SH-SY5Y (cell line): ENCODE measurements at regions not wholly inside any gene's neighbourhood (a gene's known extent, or its start where the extent isn't known, plus 50 kb on each side); places are given as distances from the start of the nearest gene placed in this dataset.

ENCODE experiments used
- GATA2 ChIP-seq: IDR thresholded peaks from 2 replicates; pipeline ENCODE4 v1.6.1; 2011; ENCODE audit warnings: mild to moderate bottlenecking, low read depth, low read length
- GATA3 ChIP-seq: IDR thresholded peaks from 2 replicates; pipeline ENCODE4 v1.6.1; 2011; ENCODE audit warnings: low read depth, mild to moderate bottlenecking, low read length, moderate library complexity

DNA sequence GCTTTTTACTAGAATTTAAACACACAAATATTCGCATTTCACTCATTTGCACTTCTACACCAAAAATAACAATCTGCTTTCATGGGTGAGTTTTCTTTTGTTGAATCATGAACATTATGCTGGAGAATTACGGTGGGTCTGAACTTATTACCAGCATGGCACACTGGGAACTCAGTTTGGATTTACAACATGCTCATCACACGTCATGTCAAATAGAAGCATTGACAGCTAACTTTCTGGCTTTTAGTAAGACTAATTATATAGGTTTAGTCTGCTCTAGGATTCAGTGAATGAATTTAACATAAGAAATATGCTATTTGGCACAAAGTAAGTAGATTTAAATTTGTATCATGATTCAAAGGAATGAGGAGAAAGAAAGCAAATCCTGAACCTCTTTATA lies 290.4 kb downstream of the TMEM167A start:
- TF ChIP-seq GATA3 (no peak), GATA2 (no peak)

- TF ChIP-seq GATA2: no peak
- TF ChIP-seq GATA3: no peak
Measured at GRCh38 chr5:82785882-82786509, 291.2 kb downstream of the TMEM167A start.

DNA sequence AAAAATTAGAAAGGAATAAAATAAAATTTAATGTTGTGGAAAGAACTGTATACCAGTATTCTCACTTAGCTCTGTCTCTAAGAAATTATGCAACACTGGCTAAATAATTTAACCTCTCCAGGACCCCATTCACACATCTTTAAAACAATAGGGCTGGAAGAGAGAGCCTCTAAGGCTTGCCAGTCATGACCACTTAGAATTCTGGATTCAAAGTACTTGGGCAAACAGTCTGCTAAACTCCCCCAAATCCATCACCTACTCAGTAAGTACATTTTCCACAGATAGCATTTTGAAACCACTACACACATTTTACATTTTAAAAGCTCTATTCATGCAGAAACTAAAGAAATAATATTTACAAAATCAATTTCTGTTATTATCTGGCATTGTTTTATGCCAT lies 291.7 kb downstream of the TMEM167A start:
- TF ChIP-seq GATA2 (no peak), GATA3 (no peak)

DNA sequence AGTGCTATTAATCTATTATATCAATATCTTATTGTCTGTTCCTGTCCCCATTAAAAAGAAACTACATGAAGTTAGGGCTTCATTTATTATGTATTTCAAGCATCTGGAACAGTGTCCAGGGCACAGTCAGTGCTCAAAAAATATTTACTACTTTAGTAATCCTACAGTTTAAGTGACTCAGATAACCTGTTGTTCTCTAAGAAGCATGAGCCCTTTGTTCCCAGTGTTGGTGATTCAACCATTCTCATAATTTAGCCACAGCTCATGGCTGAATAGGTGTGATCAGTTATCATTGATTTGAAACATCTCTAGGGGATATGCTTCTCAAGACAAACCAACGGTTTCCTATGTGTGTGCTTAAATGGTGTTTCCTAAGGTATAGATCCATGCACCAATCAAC lies 292.7 kb downstream of the TMEM167A start:
- TF ChIP-seq GATA3: no peak
- TF ChIP-seq GATA2: no peak

- TF ChIP-seq GATA3 (no peak), GATA2 (no peak)
Measured at GRCh38 chr5:82777106-82777505, 300.1 kb downstream of the TMEM167A start.

DNA sequence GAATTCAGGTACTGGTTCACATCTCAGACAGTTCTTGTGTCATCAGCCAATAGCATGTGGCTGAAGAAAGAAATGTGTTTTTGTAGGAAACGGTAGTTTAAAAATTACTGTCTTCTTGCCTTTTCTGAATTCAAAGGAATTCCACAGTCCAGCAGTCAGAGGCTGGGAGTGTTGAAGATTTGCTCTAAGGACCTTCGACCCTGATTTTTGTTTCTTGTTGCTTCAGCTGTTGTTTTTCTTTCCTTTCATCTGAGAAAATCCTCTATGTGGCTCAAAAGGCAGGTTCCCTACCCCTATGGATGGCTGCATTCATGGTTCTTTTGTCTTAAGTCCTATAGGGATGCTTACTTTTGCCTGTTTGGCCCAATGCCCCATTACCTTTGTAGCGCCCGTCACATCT lies 304.9 kb downstream of the TMEM167A start:
- TF ChIP-seq GATA3 (no peak), GATA2 (no peak)

DNA sequence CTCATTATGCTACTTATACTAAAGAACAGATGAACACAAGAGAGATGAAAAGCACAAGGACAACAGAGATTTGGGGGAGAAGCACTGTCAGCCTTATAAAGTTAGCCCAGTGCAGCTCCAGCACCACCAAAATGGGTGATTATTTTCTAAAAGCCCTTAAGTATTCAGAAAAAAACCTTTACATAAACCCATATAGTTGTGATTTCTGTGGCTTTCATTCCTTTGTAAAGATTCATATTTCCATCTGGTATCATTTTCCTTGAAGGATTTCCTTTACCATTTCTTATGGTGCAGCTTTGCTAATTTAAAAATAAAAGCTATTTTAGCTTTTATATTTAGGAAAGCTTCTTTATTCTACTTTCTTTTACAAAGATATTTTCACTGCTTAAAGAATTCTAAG lies 311.0 kb downstream of the TMEM167A start:
- TF ChIP-seq GATA2: no peak
- no peak for TF ChIP-seq GATA3

- TF ChIP-seq GATA3 (no peak), GATA2 (no peak)
Measured at GRCh38 chr5:82765765-82766164, 311.4 kb downstream of the TMEM167A start.

GRCh38 chr5:82760856-82761255 lies 316.3 kb downstream of the TMEM167A start:
- TF ChIP-seq GATA2 (no peak), GATA3 (no peak)

GRCh38 chr5:82758881-82759280 lies 318.3 kb downstream of the TMEM167A start:
- no peak for TF ChIP-seq GATA2
- TF ChIP-seq GATA3: no peak

DNA sequence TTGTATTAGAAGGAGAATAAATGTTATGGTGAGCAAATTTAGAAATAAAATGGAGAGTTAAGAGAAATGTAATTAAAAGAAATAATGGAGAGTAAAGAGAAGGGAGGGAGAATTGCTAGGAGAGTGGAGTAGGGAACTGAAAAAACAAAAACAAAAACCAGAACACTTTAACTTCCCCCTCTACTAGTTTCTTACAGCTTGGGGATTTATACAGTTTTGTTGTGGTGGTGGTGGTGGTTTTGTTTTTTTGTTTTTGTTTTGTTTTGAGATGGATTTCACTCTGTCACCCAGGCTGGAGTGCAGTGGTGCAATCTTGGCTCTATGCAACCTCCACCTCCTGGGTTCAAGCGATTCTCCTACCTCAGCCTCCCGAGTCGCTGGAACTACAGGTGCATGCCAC lies 322.4 kb downstream of the TMEM167A start:
- TF ChIP-seq GATA2 (no peak), GATA3 (no peak)

GRCh38 chr5:82754036-82754746 lies 323.0 kb downstream of the TMEM167A start:
- TF ChIP-seq GATA3: no peak
- no peak for TF ChIP-seq GATA2

GRCh38 chr5:82753374-82753773 lies 323.8 kb downstream of the TMEM167A start:
- TF ChIP-seq GATA2 (no peak), GATA3 (no peak)

GRCh38 chr5:82749461-82749820 lies 327.8 kb downstream of the TMEM167A start:
- TF ChIP-seq GATA2 (no peak), GATA3 (no peak)

- no peak for TF ChIP-seq GATA3
- TF ChIP-seq GATA2: no peak
Measured at GRCh38 chr5:82748688-82749460, 328.3 kb downstream of the TMEM167A start.

- no peak for TF ChIP-seq GATA2
- no peak for TF ChIP-seq GATA3
Measured at GRCh38 chr5:82747986-82748385, 329.2 kb downstream of the TMEM167A start.
